HEK293 (cell line): ENCODE measurements at regions not wholly inside any gene's neighbourhood (a gene's known extent, or its start where the extent isn't known, plus 50 kb on each side); places are given as distances from the start of the nearest gene placed in this dataset.

Source experiments
- CTCF ChIA-PET: fragments of 350-600 bp; formaldehyde crosslinking; extraction: SDS; loops from one replicate; lab custom pipeline; 2021; ENCODE audit warnings: antibody characterized with exemption; lab: Yijun Ruan, JAX
- POLR2A ChIA-PET: fragments of 300-600 bp; formaldehyde crosslinking; extraction: SDS; loops from one replicate; lab custom pipeline; 2020; ENCODE audit warnings: antibody characterized with exemption, inconsistent platforms; lab: Yijun Ruan, JAX
- H3K27ac ChIP-seq: fragments of 200-500 bp; sonication (Bioruptor generic); 2 replicates; pipeline ENCODE4 v1.5.1; 2014; ENCODE audit warnings: low read depth, low read length, control low read depth, inconsistent platforms; ENCODE audit errors: extremely low read depth
- H3K36me3 ChIP-seq, 2 experiments: fragments of 200-500 bp in 1 of 2; sonication (Bioruptor generic) in 1 of 2; 1 replicate in 1 of 2; 2 replicates in 1 of 2; pipeline ENCODE4 v1.5.1; 2014 to 2017; ENCODE audit warnings: inconsistent platforms in 2 of 2, low read length in 2 of 2; ENCODE audit not compliant: control insufficient read depth in 2 of 2, insufficient read depth in 1 of 2
- H3K4me1 ChIP-seq: fragments of 200-500 bp; sonication (Bioruptor generic); 2 replicates; pipeline ENCODE4 v1.5.1; 2014; ENCODE audit warnings: mild to moderate bottlenecking, low read length, inconsistent platforms; ENCODE audit not compliant: control insufficient read depth, insufficient read depth
- H3K4me3 ChIP-seq: 2 replicates; pipeline ENCODE4 v1.5.1; 2011; ENCODE audit warnings: low read depth, mild to moderate bottlenecking, control low read depth, low read length, moderate library complexity
- H3K9me3 ChIP-seq: fragments of 200-500 bp; sonication (Bioruptor generic); 2 replicates; pipeline ENCODE4 v1.5.1; 2014; ENCODE audit warnings: low read depth, low read length, inconsistent platforms; ENCODE audit not compliant: control insufficient read depth, insufficient read depth
- RBAK ChIP-seq: fragments of 450-650 bp; formaldehyde crosslinking; IDR thresholded peaks from 2 replicates; pipeline ENCODE4 v1.5.1; 2016; ENCODE audit warnings: missing biosample characterization, missing genetic modification characterization
- TRIM28 ChIP-seq: IDR thresholded peaks from 2 replicates; pipeline ENCODE4 v1.6.1; 2011; ENCODE audit warnings: low read length, control low read depth, borderline replicate concordance
- ZBTB48 ChIP-seq: fragments of 450-650 bp; formaldehyde crosslinking; IDR thresholded peaks from 2 replicates; pipeline ENCODE4 v1.5.1; 2016; ENCODE audit warnings: missing biosample characterization, missing genetic modification characterization
- ZEB2 ChIP-seq: fragments of 450-650 bp; formaldehyde crosslinking; IDR thresholded peaks from 2 replicates; pipeline ENCODE4 v1.5.1; 2016; ENCODE audit warnings: missing biosample characterization, missing genetic modification characterization
- ZNF10 ChIP-seq: fragments of 450-650 bp; formaldehyde crosslinking; IDR thresholded peaks from 2 replicates; pipeline ENCODE4 v1.5.1; 2017; ENCODE audit warnings: missing biosample characterization, missing genetic modification characterization
- ZNF248 ChIP-seq: fragments of 450-650 bp; formaldehyde crosslinking; IDR thresholded peaks from 2 replicates; pipeline ENCODE4 v1.5.1; 2017; ENCODE audit warnings: missing biosample characterization, missing genetic modification characterization
- ZNF302 ChIP-seq: fragments of 450-650 bp; formaldehyde crosslinking; IDR thresholded peaks from 2 replicates; pipeline ENCODE4 v1.5.1; 2016; ENCODE audit warnings: missing biosample characterization, missing genetic modification characterization, low read depth
- ZNF366 ChIP-seq: fragments of 450-650 bp; formaldehyde crosslinking; conservative IDR thresholded peaks from 2 replicates; pipeline ENCODE4 v1.5.1; 2016; ENCODE audit warnings: missing biosample characterization, missing genetic modification characterization
- ZNF433 ChIP-seq: fragments of 450-650 bp; formaldehyde crosslinking; IDR thresholded peaks from 2 replicates; pipeline ENCODE4 v1.5.1; 2016; ENCODE audit warnings: missing biosample characterization, missing genetic modification characterization, low read depth
- ZNF571 ChIP-seq: fragments of 450-650 bp; formaldehyde crosslinking; IDR thresholded peaks from 2 replicates; pipeline ENCODE4 v1.5.0; 2017; ENCODE audit warnings: missing biosample characterization, missing genetic modification characterization
- ZNF621 ChIP-seq: fragments of 450-650 bp; formaldehyde crosslinking; IDR thresholded peaks from 2 replicates; pipeline ENCODE4 v1.5.1; 2017; ENCODE audit warnings: missing biosample characterization, missing genetic modification characterization
- ZNF747 ChIP-seq: fragments of 450-650 bp; formaldehyde crosslinking; IDR thresholded peaks from 2 replicates; pipeline ENCODE4 v1.5.1; 2016; ENCODE audit warnings: missing biosample characterization, missing genetic modification characterization
- ZNF792 ChIP-seq: fragments of 450-650 bp; formaldehyde crosslinking; IDR thresholded peaks from 2 replicates; pipeline ENCODE4 v1.5.1; 2016; ENCODE audit warnings: missing biosample characterization, missing genetic modification characterization
- ZNF830 ChIP-seq: fragments of 450-650 bp; IDR thresholded peaks from 2 replicates; pipeline ENCODE4 v1.5.0; 2018; ENCODE audit warnings: missing biosample characterization, missing genetic modification characterization, low read depth, mild to moderate bottlenecking, moderate library complexity
- TF ChIP-seq, protein P1 (sequence below): fragments of 450-650 bp; formaldehyde crosslinking; IDR thresholded peaks from 2 replicates; pipeline ENCODE4 v1.5.1; 2017; ENCODE audit warnings: missing biosample characterization, missing genetic modification characterization
- TF ChIP-seq, protein P2 (sequence below): fragments of 450-650 bp; formaldehyde crosslinking; IDR thresholded peaks from 2 replicates; pipeline ENCODE4 v1.5.1; 2016; ENCODE audit warnings: missing biosample characterization, missing genetic modification characterization
- TF ChIP-seq, protein P3 (sequence below): fragments of 450-650 bp; formaldehyde crosslinking; IDR thresholded peaks from 2 replicates; pipeline ENCODE4 v1.5.1; 2016; ENCODE audit warnings: missing biosample characterization, missing genetic modification characterization
- TF ChIP-seq, protein P4 (sequence below): fragments of 450-650 bp; formaldehyde crosslinking; IDR thresholded peaks from 2 replicates; pipeline ENCODE4 v1.5.1; 2016; ENCODE audit warnings: missing biosample characterization, missing genetic modification characterization
- TF ChIP-seq, protein P5 (sequence below): fragments of 450-650 bp; formaldehyde crosslinking; IDR thresholded peaks from 2 replicates; pipeline ENCODE4 v1.5.1; 2016; ENCODE audit warnings: missing biosample characterization, missing genetic modification characterization, borderline replicate concordance

DNA sequence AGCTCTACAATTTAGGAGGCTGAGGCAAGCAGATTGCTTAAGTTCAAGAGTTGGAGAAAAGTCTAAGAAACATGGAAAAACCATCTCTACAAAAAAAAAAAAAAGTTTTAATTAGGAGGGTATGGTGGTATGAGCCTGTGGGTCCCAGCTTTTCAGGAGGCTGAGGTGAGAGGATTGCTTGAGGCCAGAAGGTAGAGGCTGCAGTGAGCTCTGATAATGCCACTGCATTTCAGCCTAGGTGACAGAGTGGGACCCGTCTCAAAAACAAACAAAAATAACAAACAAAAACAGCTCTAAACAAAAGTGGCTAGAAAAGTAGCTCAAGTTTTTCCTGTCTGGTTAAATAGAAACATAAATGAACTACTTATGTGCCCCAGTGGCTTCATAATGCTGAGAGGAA lies 2133.6 kb upstream of the DEFB115 start:
- POLR2A ChIA-PET, result interaction anchor here (0.7 kb wide), 1 partner anchor 760 kb away, joined by 3 read pairs; no protein-coding TSS in a partner anchor

More for the DNA sequence above, 2133.6 kb upstream of the DEFB115 start:
- CTCF ChIA-PET, result interaction anchor here (0.7 kb wide), 1 partner anchor 398 kb away, joined by 5 read pairs; no protein-coding TSS in a partner anchor
- no peak overlapping the region for H3K27ac ChIP-seq
- TF ChIP-seq ZNF302 (tag by site-specific recombination), result no peak
- TF ChIP-seq ZNF792 (tag by site-specific recombination), result no peak
- TF ChIP-seq ZNF366 (tag by site-specific recombination), result no peak
- no peak for TF ChIP-seq ZNF10 (tag by site-specific recombination)
- no peak for TF ChIP-seq ZBTB48 (tag by site-specific recombination)
- TF ChIP-seq ZNF248 (tag by site-specific recombination), result no peak
- TF ChIP-seq, protein P1, sequence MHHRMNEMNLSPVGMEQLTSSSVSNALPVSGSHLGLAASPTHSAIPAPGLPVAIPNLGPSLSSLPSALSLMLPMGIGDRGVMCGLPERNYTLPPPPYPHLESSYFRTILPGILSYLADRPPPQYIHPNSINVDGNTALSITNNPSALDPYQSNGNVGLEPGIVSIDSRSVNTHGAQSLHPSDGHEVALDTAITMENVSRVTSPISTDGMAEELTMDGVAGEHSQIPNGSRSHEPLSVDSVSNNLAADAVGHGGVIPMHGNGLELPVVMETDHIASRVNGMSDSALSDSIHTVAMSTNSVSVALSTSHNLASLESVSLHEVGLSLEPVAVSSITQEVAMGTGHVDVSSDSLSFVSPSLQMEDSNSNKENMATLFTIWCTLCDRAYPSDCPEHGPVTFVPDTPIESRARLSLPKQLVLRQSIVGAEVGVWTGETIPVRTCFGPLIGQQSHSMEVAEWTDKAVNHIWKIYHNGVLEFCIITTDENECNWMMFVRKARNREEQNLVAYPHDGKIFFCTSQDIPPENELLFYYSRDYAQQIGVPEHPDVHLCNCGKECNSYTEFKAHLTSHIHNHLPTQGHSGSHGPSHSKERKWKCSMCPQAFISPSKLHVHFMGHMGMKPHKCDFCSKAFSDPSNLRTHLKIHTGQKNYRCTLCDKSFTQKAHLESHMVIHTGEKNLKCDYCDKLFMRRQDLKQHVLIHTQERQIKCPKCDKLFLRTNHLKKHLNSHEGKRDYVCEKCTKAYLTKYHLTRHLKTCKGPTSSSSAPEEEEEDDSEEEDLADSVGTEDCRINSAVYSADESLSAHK (tag by site-specific recombination), result no peak
- TF ChIP-seq ZNF830 (tag by site-specific recombination), result no peak
- no peak for TF ChIP-seq TRIM28
- TF ChIP-seq, protein P2, sequence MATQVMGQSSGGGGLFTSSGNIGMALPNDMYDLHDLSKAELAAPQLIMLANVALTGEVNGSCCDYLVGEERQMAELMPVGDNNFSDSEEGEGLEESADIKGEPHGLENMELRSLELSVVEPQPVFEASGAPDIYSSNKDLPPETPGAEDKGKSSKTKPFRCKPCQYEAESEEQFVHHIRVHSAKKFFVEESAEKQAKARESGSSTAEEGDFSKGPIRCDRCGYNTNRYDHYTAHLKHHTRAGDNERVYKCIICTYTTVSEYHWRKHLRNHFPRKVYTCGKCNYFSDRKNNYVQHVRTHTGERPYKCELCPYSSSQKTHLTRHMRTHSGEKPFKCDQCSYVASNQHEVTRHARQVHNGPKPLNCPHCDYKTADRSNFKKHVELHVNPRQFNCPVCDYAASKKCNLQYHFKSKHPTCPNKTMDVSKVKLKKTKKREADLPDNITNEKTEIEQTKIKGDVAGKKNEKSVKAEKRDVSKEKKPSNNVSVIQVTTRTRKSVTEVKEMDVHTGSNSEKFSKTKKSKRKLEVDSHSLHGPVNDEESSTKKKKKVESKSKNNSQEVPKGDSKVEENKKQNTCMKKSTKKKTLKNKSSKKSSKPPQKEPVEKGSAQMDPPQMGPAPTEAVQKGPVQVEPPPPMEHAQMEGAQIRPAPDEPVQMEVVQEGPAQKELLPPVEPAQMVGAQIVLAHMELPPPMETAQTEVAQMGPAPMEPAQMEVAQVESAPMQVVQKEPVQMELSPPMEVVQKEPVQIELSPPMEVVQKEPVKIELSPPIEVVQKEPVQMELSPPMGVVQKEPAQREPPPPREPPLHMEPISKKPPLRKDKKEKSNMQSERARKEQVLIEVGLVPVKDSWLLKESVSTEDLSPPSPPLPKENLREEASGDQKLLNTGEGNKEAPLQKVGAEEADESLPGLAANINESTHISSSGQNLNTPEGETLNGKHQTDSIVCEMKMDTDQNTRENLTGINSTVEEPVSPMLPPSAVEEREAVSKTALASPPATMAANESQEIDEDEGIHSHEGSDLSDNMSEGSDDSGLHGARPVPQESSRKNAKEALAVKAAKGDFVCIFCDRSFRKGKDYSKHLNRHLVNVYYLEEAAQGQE (tag by site-specific recombination), result no peak
- no peak for TF ChIP-seq ZNF433 (tag by site-specific recombination)
- TF ChIP-seq, protein P3, sequence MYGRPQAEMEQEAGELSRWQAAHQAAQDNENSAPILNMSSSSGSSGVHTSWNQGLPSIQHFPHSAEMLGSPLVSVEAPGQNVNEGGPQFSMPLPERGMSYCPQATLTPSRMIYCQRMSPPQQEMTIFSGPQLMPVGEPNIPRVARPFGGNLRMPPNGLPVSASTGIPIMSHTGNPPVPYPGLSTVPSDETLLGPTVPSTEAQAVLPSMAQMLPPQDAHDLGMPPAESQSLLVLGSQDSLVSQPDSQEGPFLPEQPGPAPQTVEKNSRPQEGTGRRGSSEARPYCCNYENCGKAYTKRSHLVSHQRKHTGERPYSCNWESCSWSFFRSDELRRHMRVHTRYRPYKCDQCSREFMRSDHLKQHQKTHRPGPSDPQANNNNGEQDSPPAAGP, result no peak
- TF ChIP-seq ZNF747 (tag by site-specific recombination), result no peak
- no peak for TF ChIP-seq RBAK (tag by site-specific recombination)
- no peak for TF ChIP-seq ZNF571 (tag by site-specific recombination)
- no peak for TF ChIP-seq ZEB2 (tag by site-specific recombination)
- TF ChIP-seq, protein P4, sequence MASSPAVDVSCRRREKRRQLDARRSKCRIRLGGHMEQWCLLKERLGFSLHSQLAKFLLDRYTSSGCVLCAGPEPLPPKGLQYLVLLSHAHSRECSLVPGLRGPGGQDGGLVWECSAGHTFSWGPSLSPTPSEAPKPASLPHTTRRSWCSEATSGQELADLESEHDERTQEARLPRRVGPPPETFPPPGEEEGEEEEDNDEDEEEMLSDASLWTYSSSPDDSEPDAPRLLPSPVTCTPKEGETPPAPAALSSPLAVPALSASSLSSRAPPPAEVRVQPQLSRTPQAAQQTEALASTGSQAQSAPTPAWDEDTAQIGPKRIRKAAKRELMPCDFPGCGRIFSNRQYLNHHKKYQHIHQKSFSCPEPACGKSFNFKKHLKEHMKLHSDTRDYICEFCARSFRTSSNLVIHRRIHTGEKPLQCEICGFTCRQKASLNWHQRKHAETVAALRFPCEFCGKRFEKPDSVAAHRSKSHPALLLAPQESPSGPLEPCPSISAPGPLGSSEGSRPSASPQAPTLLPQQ (tag by site-specific recombination), result no peak
- no peak for TF ChIP-seq ZNF621
- TF ChIP-seq, protein P5, sequence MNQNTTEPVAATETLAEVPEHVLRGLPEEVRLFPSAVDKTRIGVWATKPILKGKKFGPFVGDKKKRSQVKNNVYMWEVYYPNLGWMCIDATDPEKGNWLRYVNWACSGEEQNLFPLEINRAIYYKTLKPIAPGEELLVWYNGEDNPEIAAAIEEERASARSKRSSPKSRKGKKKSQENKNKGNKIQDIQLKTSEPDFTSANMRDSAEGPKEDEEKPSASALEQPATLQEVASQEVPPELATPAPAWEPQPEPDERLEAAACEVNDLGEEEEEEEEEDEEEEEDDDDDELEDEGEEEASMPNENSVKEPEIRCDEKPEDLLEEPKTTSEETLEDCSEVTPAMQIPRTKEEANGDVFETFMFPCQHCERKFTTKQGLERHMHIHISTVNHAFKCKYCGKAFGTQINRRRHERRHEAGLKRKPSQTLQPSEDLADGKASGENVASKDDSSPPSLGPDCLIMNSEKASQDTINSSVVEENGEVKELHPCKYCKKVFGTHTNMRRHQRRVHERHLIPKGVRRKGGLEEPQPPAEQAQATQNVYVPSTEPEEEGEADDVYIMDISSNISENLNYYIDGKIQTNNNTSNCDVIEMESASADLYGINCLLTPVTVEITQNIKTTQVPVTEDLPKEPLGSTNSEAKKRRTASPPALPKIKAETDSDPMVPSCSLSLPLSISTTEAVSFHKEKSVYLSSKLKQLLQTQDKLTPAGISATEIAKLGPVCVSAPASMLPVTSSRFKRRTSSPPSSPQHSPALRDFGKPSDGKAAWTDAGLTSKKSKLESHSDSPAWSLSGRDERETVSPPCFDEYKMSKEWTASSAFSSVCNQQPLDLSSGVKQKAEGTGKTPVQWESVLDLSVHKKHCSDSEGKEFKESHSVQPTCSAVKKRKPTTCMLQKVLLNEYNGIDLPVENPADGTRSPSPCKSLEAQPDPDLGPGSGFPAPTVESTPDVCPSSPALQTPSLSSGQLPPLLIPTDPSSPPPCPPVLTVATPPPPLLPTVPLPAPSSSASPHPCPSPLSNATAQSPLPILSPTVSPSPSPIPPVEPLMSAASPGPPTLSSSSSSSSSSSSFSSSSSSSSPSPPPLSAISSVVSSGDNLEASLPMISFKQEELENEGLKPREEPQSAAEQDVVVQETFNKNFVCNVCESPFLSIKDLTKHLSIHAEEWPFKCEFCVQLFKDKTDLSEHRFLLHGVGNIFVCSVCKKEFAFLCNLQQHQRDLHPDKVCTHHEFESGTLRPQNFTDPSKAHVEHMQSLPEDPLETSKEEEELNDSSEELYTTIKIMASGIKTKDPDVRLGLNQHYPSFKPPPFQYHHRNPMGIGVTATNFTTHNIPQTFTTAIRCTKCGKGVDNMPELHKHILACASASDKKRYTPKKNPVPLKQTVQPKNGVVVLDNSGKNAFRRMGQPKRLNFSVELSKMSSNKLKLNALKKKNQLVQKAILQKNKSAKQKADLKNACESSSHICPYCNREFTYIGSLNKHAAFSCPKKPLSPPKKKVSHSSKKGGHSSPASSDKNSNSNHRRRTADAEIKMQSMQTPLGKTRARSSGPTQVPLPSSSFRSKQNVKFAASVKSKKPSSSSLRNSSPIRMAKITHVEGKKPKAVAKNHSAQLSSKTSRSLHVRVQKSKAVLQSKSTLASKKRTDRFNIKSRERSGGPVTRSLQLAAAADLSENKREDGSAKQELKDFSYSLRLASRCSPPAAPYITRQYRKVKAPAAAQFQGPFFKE (tag by site-specific recombination), result no peak
- no peaks in the 10 kb centered on the region for H3K9me3 ChIP-seq
- no peaks in the 10 kb centered on the region for H3K4me1 ChIP-seq
- H3K4me3 ChIP-seq, result no peak overlapping the region
- no peaks in the 10 kb centered on the region for H3K36me3 ChIP-seq
